MM.1S (cell line): ENCODE measurements at regions not wholly inside any gene's neighbourhood (a gene's known extent, or its start where the extent isn't known, plus 50 kb on each side); places are given as distances from the start of the nearest gene placed in this dataset.

Experiments
- EZH2 ChIP-seq: fragments of 300-600 bp; sonication (generic); optimal IDR thresholded peaks from 2 replicates; pipeline ENCODE3; 2017; ENCODE audit warnings: low read depth, mild to moderate bottlenecking, antibody characterized with exemption, low read length, mixed read lengths
- EZH2phosphoT487 ChIP-seq: fragments of 300-600 bp; sonication (generic); IDR thresholded peaks from 2 replicates; pipeline ENCODE4 v1.6.1; 2018; ENCODE audit warnings: antibody characterized with exemption, low read length
- TF ChIP-seq, protein P1 (sequence below): fragments of 300-600 bp; sonication (generic); IDR thresholded peaks from 2 replicates; pipeline ENCODE4 v1.5.1; 2016; ENCODE audit warnings: antibody characterized with exemption, low read length, mixed read lengths

DNA sequence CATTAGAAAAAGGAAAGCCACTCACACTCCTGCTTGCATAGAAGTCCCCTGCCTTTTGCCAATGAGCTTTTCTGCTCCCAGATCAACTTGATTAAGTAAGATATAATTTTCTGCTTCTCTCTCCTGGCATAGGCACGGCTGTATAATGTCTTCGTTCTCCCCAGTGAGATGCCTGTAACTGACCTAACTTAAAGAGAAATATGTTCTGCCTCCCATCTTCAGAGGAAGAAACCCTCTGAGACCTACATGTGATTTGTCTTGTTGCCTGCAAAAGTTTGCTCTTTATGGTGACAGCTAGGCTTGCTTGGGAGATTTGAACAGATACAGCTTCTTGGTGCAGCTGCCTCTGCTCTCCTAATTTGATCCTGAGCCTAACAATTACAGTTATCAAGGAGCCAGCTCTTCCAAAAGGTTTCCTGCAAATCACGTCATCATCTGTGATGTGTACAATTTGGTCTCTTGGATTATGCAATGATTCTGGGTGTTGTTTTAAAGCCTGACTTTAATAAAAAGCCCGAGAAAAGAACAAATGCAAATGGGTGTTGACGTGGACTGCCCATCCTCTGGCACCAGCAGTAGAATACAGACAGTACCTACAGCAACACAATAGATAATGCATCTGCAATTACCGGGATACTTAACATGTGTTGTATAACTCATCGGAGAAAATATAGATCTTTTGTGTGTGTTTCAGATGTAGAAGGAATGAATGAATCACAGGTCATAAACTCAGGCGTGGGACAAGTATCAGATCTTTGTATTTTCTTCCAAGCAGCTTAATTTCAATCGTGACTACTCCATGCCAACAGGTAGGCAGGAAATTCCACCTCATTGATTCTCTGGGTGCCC lies 76.2 kb upstream of the KAZN start:
- TF ChIP-seq, protein P1, sequence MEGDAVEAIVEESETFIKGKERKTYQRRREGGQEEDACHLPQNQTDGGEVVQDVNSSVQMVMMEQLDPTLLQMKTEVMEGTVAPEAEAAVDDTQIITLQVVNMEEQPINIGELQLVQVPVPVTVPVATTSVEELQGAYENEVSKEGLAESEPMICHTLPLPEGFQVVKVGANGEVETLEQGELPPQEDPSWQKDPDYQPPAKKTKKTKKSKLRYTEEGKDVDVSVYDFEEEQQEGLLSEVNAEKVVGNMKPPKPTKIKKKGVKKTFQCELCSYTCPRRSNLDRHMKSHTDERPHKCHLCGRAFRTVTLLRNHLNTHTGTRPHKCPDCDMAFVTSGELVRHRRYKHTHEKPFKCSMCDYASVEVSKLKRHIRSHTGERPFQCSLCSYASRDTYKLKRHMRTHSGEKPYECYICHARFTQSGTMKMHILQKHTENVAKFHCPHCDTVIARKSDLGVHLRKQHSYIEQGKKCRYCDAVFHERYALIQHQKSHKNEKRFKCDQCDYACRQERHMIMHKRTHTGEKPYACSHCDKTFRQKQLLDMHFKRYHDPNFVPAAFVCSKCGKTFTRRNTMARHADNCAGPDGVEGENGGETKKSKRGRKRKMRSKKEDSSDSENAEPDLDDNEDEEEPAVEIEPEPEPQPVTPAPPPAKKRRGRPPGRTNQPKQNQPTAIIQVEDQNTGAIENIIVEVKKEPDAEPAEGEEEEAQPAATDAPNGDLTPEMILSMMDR = no peak
- no peak for TF ChIP-seq EZH2
- TF ChIP-seq EZH2phosphoT487 = no peak
